Neural cell (in vitro differentiated cells): ENCODE measurements at regions not wholly inside any gene's neighbourhood (a gene's known extent, or its start where the extent isn't known, plus 50 kb on each side); places are given as distances from the start of the nearest gene placed in this dataset.

Source experiments
- H2AFZ ChIP-seq: fragments of 200-600, 300-800 bp; sonication (generic), shearing (Covaris generic); 2 replicates; pipeline ENCODE4 v1.6.0; 2014; ENCODE audit warnings: low read depth, mild to moderate bottlenecking, antibody characterized with exemption, low read length, moderate library complexity
- H3F3A ChIP-seq: fragments of 200-600 bp; shearing (Covaris generic); 2 replicates; pipeline ENCODE4 v1.6.1; 2016; ENCODE audit warnings: mild to moderate bottlenecking, moderate library complexity, mixed read lengths, antibody characterized with exemption, low read length; ENCODE audit not compliant: insufficient read depth, poor library complexity, severe bottlenecking
- H3K27ac ChIP-seq: fragments of 200-600, 300-800 bp; sonication (generic), shearing (Covaris generic); 2 replicates; pipeline ENCODE4 v1.5.1; 2014; ENCODE audit warnings: mild to moderate bottlenecking, low read length, moderate library complexity
- H3K27me3 ChIP-seq: fragments of 300-800, 200-600 bp; sonication (generic), shearing (Covaris generic); 2 replicates; pipeline ENCODE4 v1.6.0; 2014; ENCODE audit warnings: mild to moderate bottlenecking, low read depth, low read length, moderate library complexity; ENCODE audit not compliant: insufficient read depth
- H3K36me3 ChIP-seq: fragments of 300-800, 200-600 bp; sonication (generic), shearing (Covaris generic); 2 replicates; pipeline ENCODE4 v1.5.1; 2014; ENCODE audit warnings: mild to moderate bottlenecking, antibody characterized with exemption, low read length, moderate library complexity; ENCODE audit not compliant: insufficient read depth
- H3K4me2 ChIP-seq: fragments of 300-800, 200-600 bp; sonication (generic), shearing (Covaris generic); 2 replicates; pipeline ENCODE4 v1.6.0; 2014; ENCODE audit warnings: mild to moderate bottlenecking, low read length
- H3K4me3 ChIP-seq: fragments of 300-800, 200-600 bp; sonication (generic), shearing (Covaris generic); 2 replicates; pipeline ENCODE4 v1.5.1; 2014; ENCODE audit warnings: mild to moderate bottlenecking, low read length, moderate library complexity
- H3K79me2 ChIP-seq: fragments of 200-600 bp; shearing (Covaris generic); replicated peaks from 2 replicates; pipeline ENCODE4 v1.6.0; 2014; ENCODE audit warnings: mild to moderate bottlenecking, low read length, moderate library complexity; ENCODE audit not compliant: insufficient read depth
- H3K9ac ChIP-seq: fragments of 300-800, 200-600 bp; sonication (generic), shearing (Covaris generic); 2 replicates; pipeline ENCODE4 v1.6.1; 2016; ENCODE audit warnings: mild to moderate bottlenecking, low read length, mixed read lengths
- H3K9me2 ChIP-seq: fragments of 200-600 bp; shearing (Covaris generic); 2 replicates; pipeline ENCODE4 v1.6.1; 2016; ENCODE audit warnings: mild to moderate bottlenecking, low read length, mixed read lengths; ENCODE audit not compliant: insufficient read depth
- H3K9me3 ChIP-seq: fragments of 200-600, 300-800 bp; sonication (generic), shearing (Covaris generic); 2 replicates; pipeline ENCODE4 v1.6.1; 2016; ENCODE audit warnings: mild to moderate bottlenecking, mixed run types, low read length, moderate library complexity, mixed read lengths
- H4K20me1 ChIP-seq: fragments of 200-600 bp; shearing (Covaris generic); 2 replicates; pipeline ENCODE4 v1.6.1; 2016; ENCODE audit warnings: mild to moderate bottlenecking, mixed run types; ENCODE audit not compliant: insufficient read depth
- EP300 ChIP-seq: fragments of 450-650 bp; conservative IDR thresholded peaks from 2 replicates; pipeline ENCODE4 v1.6.1; 2014; ENCODE audit warnings: antibody characterized with exemption, mild to moderate bottlenecking, moderate library complexity; ENCODE audit not compliant: poor library complexity, severe bottlenecking
- EZH2 ChIP-seq: fragments of 200-600, 300-800 bp; shearing (Covaris generic), sonication (generic); IDR thresholded peaks from 2 replicates; pipeline ENCODE4 v1.6.1; 2014; ENCODE audit warnings: antibody characterized with exemption, low read length, borderline replicate concordance, mild to moderate bottlenecking; ENCODE audit not compliant: insufficient read depth, poor library complexity, severe bottlenecking
- MXI1 ChIP-seq: fragments of 450-650 bp; conservative IDR thresholded peaks from 2 replicates; pipeline ENCODE4 v1.6.1; 2014; ENCODE audit warnings: antibody characterized with exemption, mild to moderate bottlenecking; ENCODE audit not compliant: poor library complexity, severe bottlenecking
- POLR2AphosphoS5 ChIP-seq: IDR thresholded peaks from 2 replicates; pipeline ENCODE4 v1.6.1; 2012
- RAD21 ChIP-seq: fragments of 450-650 bp; conservative IDR thresholded peaks from 2 replicates; pipeline ENCODE4 v1.6.1; 2014; ENCODE audit warnings: antibody characterized with exemption, mild to moderate bottlenecking, moderate library complexity
- SMC3 ChIP-seq: fragments of 450-650 bp; conservative IDR thresholded peaks from 2 replicates; pipeline ENCODE4 v1.6.1; 2014; ENCODE audit warnings: antibody characterized with exemption, mild to moderate bottlenecking, moderate library complexity; ENCODE audit not compliant: poor library complexity
- TAF1 ChIP-seq: IDR thresholded peaks from 2 replicates; pipeline ENCODE4 v1.6.1; 2012; ENCODE audit warnings: low read depth
- TF ChIP-seq, protein P1 (sequence below): IDR thresholded peaks from 2 replicates; pipeline ENCODE4 v1.6.1; 2012; ENCODE audit warnings: borderline replicate concordance
- TF ChIP-seq, protein P2 (sequence below): fragments of 450-650 bp; IDR thresholded peaks from 2 replicates; pipeline ENCODE4 v1.5.1; 2014; ENCODE audit warnings: antibody characterized with exemption, mild to moderate bottlenecking, moderate library complexity; ENCODE audit not compliant: poor library complexity, severe bottlenecking

DNA sequence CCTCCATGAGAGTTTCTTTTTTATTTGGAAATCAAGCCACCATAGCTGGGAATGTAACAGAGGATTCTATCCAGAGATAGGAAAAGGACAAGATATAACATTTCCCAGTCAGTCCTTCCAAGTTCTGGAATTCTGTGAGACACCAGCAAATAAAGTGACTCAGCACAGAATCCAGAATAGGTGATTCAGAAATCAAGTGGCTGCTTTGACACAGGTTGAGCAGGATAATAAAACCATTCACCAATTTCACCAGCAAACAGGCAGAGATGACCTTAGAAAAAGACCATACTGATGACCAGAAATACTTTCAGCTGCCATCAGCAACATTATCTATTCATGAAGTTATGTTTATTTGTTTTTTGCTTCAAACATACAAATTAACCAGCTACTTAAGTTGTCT is 491.5 kb upstream of the TUSC1 start:
- no peaks in the 10 kb centered on the region for H3K27me3 ChIP-seq
- no peak overlapping the region for H3K4me3 ChIP-seq
- no peak overlapping the region for H2AFZ ChIP-seq
- no peaks in the 10 kb centered on the region for H3K36me3 ChIP-seq
- H3K79me2 ChIP-seq, result no peaks in the 10 kb centered on the region
- no peak overlapping the region for H3K9ac ChIP-seq
- H3K4me2 ChIP-seq, result no peak overlapping the region
- TF ChIP-seq EP300 (no peak), RAD21 (no peak), MXI1 (no peak)
- TF ChIP-seq, protein P1, sequence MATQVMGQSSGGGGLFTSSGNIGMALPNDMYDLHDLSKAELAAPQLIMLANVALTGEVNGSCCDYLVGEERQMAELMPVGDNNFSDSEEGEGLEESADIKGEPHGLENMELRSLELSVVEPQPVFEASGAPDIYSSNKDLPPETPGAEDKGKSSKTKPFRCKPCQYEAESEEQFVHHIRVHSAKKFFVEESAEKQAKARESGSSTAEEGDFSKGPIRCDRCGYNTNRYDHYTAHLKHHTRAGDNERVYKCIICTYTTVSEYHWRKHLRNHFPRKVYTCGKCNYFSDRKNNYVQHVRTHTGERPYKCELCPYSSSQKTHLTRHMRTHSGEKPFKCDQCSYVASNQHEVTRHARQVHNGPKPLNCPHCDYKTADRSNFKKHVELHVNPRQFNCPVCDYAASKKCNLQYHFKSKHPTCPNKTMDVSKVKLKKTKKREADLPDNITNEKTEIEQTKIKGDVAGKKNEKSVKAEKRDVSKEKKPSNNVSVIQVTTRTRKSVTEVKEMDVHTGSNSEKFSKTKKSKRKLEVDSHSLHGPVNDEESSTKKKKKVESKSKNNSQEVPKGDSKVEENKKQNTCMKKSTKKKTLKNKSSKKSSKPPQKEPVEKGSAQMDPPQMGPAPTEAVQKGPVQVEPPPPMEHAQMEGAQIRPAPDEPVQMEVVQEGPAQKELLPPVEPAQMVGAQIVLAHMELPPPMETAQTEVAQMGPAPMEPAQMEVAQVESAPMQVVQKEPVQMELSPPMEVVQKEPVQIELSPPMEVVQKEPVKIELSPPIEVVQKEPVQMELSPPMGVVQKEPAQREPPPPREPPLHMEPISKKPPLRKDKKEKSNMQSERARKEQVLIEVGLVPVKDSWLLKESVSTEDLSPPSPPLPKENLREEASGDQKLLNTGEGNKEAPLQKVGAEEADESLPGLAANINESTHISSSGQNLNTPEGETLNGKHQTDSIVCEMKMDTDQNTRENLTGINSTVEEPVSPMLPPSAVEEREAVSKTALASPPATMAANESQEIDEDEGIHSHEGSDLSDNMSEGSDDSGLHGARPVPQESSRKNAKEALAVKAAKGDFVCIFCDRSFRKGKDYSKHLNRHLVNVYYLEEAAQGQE, result no peak
- no peak overlapping the region for H3K27ac ChIP-seq
- no peaks in the 10 kb centered on the region for H3K9me3 ChIP-seq
- no peaks in the 10 kb centered on the region for H3K9me2 ChIP-seq
- no peaks in the 10 kb centered on the region for H3F3A ChIP-seq
- no peaks in the 10 kb centered on the region for H4K20me1 ChIP-seq

DNA sequence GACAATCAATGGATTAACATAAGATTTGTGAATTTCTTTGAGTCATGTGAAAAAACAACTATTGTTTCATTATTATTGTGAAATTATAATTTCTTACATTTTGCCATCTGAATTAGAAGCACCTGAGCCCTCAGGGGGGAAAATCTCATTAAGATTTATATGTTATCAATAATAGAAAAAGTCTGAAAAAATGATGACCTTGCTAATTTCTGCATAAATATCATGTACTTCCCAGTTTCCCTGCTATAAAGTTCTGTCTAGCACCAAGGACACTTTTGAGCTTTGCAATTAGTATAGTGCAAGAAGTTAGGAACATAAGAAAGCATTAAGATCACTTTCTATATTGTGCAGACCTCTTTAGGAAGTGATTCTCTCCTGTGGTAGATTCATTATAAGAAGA is 488.3 kb upstream of the TUSC1 start:
- H3K36me3 ChIP-seq, result no peaks in the 10 kb centered on the region
- no peaks in the 10 kb centered on the region for H3K9me3 ChIP-seq
- no peak overlapping the region for H3K4me3 ChIP-seq
- no peak overlapping the region for H3K27ac ChIP-seq
- no peaks in the 10 kb centered on the region for H4K20me1 ChIP-seq
- H3K27me3 ChIP-seq, result no peaks in the 10 kb centered on the region
- no peaks in the 10 kb centered on the region for H3K79me2 ChIP-seq
- H2AFZ ChIP-seq, result no peak overlapping the region
- no peaks in the 10 kb centered on the region for H3K9me2 ChIP-seq
- no peak overlapping the region for H3K9ac ChIP-seq
- H3K4me2 ChIP-seq, result no peak overlapping the region
- no peaks in the 10 kb centered on the region for H3F3A ChIP-seq
- TF ChIP-seq SMC3 (no peak), TAF1 (no peak), EP300 (no peak), RAD21 (no peak), EZH2 (no peak), MXI1 (no peak), POLR2AphosphoS5 (no peak)
- TF ChIP-seq, protein P2, sequence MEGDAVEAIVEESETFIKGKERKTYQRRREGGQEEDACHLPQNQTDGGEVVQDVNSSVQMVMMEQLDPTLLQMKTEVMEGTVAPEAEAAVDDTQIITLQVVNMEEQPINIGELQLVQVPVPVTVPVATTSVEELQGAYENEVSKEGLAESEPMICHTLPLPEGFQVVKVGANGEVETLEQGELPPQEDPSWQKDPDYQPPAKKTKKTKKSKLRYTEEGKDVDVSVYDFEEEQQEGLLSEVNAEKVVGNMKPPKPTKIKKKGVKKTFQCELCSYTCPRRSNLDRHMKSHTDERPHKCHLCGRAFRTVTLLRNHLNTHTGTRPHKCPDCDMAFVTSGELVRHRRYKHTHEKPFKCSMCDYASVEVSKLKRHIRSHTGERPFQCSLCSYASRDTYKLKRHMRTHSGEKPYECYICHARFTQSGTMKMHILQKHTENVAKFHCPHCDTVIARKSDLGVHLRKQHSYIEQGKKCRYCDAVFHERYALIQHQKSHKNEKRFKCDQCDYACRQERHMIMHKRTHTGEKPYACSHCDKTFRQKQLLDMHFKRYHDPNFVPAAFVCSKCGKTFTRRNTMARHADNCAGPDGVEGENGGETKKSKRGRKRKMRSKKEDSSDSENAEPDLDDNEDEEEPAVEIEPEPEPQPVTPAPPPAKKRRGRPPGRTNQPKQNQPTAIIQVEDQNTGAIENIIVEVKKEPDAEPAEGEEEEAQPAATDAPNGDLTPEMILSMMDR, result no peak
- TF ChIP-seq, protein P1, result no peak
